ENCODE measurements at regions not wholly inside any gene's neighbourhood (a gene's known extent, or its start where the extent isn't known, plus 50 kb on each side); places are given as distances from the start of the nearest gene placed in this dataset.

GRCh38 chr12:94046626-94047410 is 101.6 kb upstream of the PLXNC1 start:
- TF ChIP-seq CTCF (IDR thresholded peaks at IDR 0.05) (no peak), POLR2A (IDR thresholded peaks at IDR 0.05) (no peak)

Measured in uterus (tissue), 2 donors.